WTC11 (cell line): ENCODE measurements at regions not wholly inside any gene's neighbourhood (a gene's known extent, or its start where the extent isn't known, plus 50 kb on each side); places are given as distances from the start of the nearest gene placed in this dataset.

ENCODE experiments used
- ATAC-seq: fragments of 200-7000 bp; cut with Tn5 transposase; 2 replicates; pipeline ENCODE4 v1.10.0; 2021; ENCODE audit warnings: mild to moderate bottlenecking, moderate library complexity
- CTCF ChIA-PET: fragments of 300-600 bp; sonication (Branson Sonifier 250); formaldehyde crosslinking; loops from one replicate; lab custom pipeline; 2021; ENCODE audit warnings: antibody characterized with exemption; lab: Charles Lee
- POLR2A ChIA-PET: fragments of 350-600 bp; sonication (Branson Sonifier 250); formaldehyde crosslinking; loops from one replicate; lab custom pipeline; 2021; ENCODE audit warnings: antibody characterized with exemption; lab: Charles Lee
- DNase-seq: peaks from one replicate; pipeline ENCODE4 v3.0.0; 2021; ENCODE audit warnings: low spot score
- H3K27ac Mint-ChIP-seq: 2 replicates; pipeline ENCODE4 v1.8.0; 2021; ENCODE audit warnings: mixed read lengths
- H3K27me3 Mint-ChIP-seq: 2 replicates; pipeline ENCODE4 v1.8.0; 2021; ENCODE audit warnings: low read depth, mild to moderate bottlenecking, moderate library complexity, mixed read lengths
- H3K36me3 Mint-ChIP-seq: 2 replicates; pipeline ENCODE4 v1.8.0; 2021; ENCODE audit warnings: mixed read lengths
- H3K4me1 Mint-ChIP-seq: 2 replicates; pipeline ENCODE4 v1.8.0; 2022; ENCODE audit warnings: mixed read lengths
- H3K4me3 Mint-ChIP-seq: 2 replicates; pipeline ENCODE4 v1.8.0; 2021; ENCODE audit warnings: mild to moderate bottlenecking, moderate library complexity, mixed read lengths
- H3K9me3 Mint-ChIP-seq: 2 replicates; pipeline ENCODE4 v1.8.0; 2021; ENCODE audit warnings: mixed read lengths
- ATF1 ChIP-seq: sonication (generic); formaldehyde crosslinking; IDR thresholded peaks from 2 replicates; pipeline ENCODE4 v1.8.1; 2023; ENCODE audit warnings: mild to moderate bottlenecking, moderate library complexity, missing genetic modification reagents
- CTCF ChIP-seq: fragments of 200-600 bp; IDR thresholded peaks from 2 replicates; pipeline ENCODE4 v1.8.0; 2022; ENCODE audit warnings: antibody characterized with exemption
- GABPB1 ChIP-seq: sonication (generic); formaldehyde crosslinking; IDR thresholded peaks from 2 replicates; pipeline ENCODE4 v1.8.1; 2023; ENCODE audit warnings: mild to moderate bottlenecking, missing genetic modification reagents
- IRF2 ChIP-seq: sonication (generic); formaldehyde crosslinking; IDR thresholded peaks from 2 replicates; pipeline ENCODE4 v1.8.0; 2022; ENCODE audit warnings: low read depth, missing genetic modification reagents, borderline replicate concordance
- JUN ChIP-seq: sonication (generic); formaldehyde crosslinking; IDR thresholded peaks from 2 replicates; pipeline ENCODE4 v1.8.0; 2023; ENCODE audit warnings: mild to moderate bottlenecking, missing genetic modification reagents
- NR2C2 ChIP-seq: sonication (generic); formaldehyde crosslinking; IDR thresholded peaks from 2 replicates; pipeline ENCODE4 v1.8.0; 2022; ENCODE audit warnings: mild to moderate bottlenecking, missing genetic modification reagents
- STAT6 ChIP-seq: sonication (generic); formaldehyde crosslinking; conservative IDR thresholded peaks from 2 replicates; pipeline ENCODE4 v1.8.1; 2023; ENCODE audit warnings: mild to moderate bottlenecking, low read depth, missing genetic modification reagents, moderate library complexity
- TCF7 ChIP-seq: sonication (generic); formaldehyde crosslinking; IDR thresholded peaks from 2 replicates; pipeline ENCODE4 v1.8.0; 2022; ENCODE audit warnings: mild to moderate bottlenecking, low read depth, missing genetic modification reagents, moderate library complexity
- TEAD1 ChIP-seq: sonication (generic); formaldehyde crosslinking; IDR thresholded peaks from 2 replicates; pipeline ENCODE4 v1.8.0; 2022; ENCODE audit warnings: mild to moderate bottlenecking, missing genetic modification reagents
- ZBTB21 ChIP-seq: sonication (generic); formaldehyde crosslinking; IDR thresholded peaks from 2 replicates; pipeline ENCODE4 v1.8.1; 2023; ENCODE audit warnings: mild to moderate bottlenecking, missing genetic modification reagents, borderline replicate concordance
- ZNF425 ChIP-seq: fragments of 250-450 bp; sonication (Bioruptor Pico); conservative IDR thresholded peaks from 2 replicates; pipeline ENCODE4 v1.9.0; 2021; ENCODE audit warnings: mild to moderate bottlenecking
- TF ChIP-seq, protein P1 (sequence below): sonication (generic); formaldehyde crosslinking; IDR thresholded peaks from 2 replicates; pipeline ENCODE4 v1.8.0; 2023; ENCODE audit warnings: missing genetic modification reagents, mild to moderate bottlenecking, borderline replicate concordance
- TF ChIP-seq, protein P2 (sequence below): sonication (generic); formaldehyde crosslinking; IDR thresholded peaks from 2 replicates; pipeline ENCODE4 v1.8.0; 2022; ENCODE audit warnings: mild to moderate bottlenecking, missing genetic modification reagents
- TF ChIP-seq, protein P3 (sequence below): sonication (generic); formaldehyde crosslinking; conservative IDR thresholded peaks from 2 replicates; pipeline ENCODE4 v1.8.1; 2022; ENCODE audit warnings: mild to moderate bottlenecking, missing genetic modification reagents
- TF ChIP-seq, protein P4 (sequence below): sonication (generic); formaldehyde crosslinking; IDR thresholded peaks from 2 replicates; pipeline ENCODE4 v1.8.0; 2023; ENCODE audit warnings: missing genetic modification reagents
- TF ChIP-seq, protein P5 (sequence below): sonication (generic); formaldehyde crosslinking; IDR thresholded peaks from 2 replicates; pipeline ENCODE4 v1.8.1; 2023; ENCODE audit warnings: mild to moderate bottlenecking, missing genetic modification reagents, borderline replicate concordance

GRCh38 chr2:167833294-167833693 lies 414.1 kb downstream of the STK39 start (continued):
- TF ChIP-seq, protein P1, sequence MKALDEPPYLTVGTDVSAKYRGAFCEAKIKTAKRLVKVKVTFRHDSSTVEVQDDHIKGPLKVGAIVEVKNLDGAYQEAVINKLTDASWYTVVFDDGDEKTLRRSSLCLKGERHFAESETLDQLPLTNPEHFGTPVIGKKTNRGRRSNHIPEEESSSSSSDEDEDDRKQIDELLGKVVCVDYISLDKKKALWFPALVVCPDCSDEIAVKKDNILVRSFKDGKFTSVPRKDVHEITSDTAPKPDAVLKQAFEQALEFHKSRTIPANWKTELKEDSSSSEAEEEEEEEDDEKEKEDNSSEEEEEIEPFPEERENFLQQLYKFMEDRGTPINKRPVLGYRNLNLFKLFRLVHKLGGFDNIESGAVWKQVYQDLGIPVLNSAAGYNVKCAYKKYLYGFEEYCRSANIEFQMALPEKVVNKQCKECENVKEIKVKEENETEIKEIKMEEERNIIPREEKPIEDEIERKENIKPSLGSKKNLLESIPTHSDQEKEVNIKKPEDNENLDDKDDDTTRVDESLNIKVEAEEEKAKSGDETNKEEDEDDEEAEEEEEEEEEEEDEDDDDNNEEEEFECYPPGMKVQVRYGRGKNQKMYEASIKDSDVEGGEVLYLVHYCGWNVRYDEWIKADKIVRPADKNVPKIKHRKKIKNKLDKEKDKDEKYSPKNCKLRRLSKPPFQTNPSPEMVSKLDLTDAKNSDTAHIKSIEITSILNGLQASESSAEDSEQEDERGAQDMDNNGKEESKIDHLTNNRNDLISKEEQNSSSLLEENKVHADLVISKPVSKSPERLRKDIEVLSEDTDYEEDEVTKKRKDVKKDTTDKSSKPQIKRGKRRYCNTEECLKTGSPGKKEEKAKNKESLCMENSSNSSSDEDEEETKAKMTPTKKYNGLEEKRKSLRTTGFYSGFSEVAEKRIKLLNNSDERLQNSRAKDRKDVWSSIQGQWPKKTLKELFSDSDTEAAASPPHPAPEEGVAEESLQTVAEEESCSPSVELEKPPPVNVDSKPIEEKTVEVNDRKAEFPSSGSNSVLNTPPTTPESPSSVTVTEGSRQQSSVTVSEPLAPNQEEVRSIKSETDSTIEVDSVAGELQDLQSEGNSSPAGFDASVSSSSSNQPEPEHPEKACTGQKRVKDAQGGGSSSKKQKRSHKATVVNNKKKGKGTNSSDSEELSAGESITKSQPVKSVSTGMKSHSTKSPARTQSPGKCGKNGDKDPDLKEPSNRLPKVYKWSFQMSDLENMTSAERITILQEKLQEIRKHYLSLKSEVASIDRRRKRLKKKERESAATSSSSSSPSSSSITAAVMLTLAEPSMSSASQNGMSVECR (CRISPR knock-in tag): no peak
- TF ChIP-seq ZNF425 (CRISPR knock-in tag): no peak
- TF ChIP-seq, all 79 proteins: peak for 0

DNA sequence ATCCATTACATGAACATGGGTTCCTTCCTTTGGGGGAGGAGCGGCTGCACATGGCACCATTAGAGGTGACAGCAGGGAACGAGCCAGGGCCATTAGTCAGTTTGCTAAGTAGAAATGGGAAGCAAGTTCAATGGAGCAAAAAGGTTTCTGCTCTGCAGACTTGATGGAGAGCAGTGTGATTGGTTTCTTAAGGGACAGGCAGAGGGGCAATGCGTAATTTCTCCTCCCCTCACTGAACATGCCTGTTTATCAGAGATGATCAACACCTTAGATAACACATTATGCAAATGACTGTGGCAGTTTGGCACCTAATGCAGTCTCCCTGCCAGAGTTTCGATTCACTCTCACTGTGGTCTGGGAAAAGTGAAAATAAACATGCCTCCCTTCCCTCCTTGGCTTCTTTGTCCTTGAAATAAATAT lies 414.5 kb downstream of the STK39 start:
- H3K36me3 Mint-ChIP-seq: peaks cover 46% of the 10 kb centered on the region
- ChIA-PET CTCF (no interaction called here), POLR2A (no interaction called here)
- peaks cover 19% of the 10 kb centered on the region for H3K4me1 Mint-ChIP-seq
- peaks cover 4% of the 10 kb centered on the region for H3K27me3 Mint-ChIP-seq
- DNase-seq (no peak), ATAC-seq (peak; percentile 50; the same call in 1 of the 2 replicates)
- peaks cover 25% of the 10 kb centered on the region for H3K9me3 Mint-ChIP-seq
- H3K27ac Mint-ChIP-seq: no peak overlapping the region
- no peak overlapping the region for H3K4me3 Mint-ChIP-seq
- TF ChIP-seq, protein P2, sequence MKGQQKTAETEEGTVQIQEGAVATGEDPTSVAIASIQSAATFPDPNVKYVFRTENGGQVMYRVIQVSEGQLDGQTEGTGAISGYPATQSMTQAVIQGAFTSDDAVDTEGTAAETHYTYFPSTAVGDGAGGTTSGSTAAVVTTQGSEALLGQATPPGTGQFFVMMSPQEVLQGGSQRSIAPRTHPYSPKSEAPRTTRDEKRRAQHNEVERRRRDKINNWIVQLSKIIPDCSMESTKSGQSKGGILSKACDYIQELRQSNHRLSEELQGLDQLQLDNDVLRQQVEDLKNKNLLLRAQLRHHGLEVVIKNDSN (CRISPR knock-in tag): no peak
- TF ChIP-seq TCF7 (CRISPR knock-in tag): no peak
- no peak for TF ChIP-seq JUN
- TF ChIP-seq, protein P3, sequence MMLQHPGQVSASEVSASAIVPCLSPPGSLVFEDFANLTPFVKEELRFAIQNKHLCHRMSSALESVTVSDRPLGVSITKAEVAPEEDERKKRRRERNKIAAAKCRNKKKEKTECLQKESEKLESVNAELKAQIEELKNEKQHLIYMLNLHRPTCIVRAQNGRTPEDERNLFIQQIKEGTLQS (CRISPR knock-in tag): no peak
- TF ChIP-seq STAT6 (CRISPR knock-in tag): no peak
- TF ChIP-seq TEAD1 (CRISPR knock-in tag): no peak
- TF ChIP-seq, protein P4, sequence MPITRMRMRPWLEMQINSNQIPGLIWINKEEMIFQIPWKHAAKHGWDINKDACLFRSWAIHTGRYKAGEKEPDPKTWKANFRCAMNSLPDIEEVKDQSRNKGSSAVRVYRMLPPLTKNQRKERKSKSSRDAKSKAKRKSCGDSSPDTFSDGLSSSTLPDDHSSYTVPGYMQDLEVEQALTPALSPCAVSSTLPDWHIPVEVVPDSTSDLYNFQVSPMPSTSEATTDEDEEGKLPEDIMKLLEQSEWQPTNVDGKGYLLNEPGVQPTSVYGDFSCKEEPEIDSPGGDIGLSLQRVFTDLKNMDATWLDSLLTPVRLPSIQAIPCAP (CRISPR knock-in tag): no peak
- TF ChIP-seq NR2C2 (CRISPR knock-in tag): no peak
- no peak for TF ChIP-seq ZBTB21 (CRISPR knock-in tag)
- no peak for TF ChIP-seq ATF1 (CRISPR knock-in tag)
- TF ChIP-seq ZNF425 (CRISPR knock-in tag): no peak
- TF ChIP-seq, protein P5, sequence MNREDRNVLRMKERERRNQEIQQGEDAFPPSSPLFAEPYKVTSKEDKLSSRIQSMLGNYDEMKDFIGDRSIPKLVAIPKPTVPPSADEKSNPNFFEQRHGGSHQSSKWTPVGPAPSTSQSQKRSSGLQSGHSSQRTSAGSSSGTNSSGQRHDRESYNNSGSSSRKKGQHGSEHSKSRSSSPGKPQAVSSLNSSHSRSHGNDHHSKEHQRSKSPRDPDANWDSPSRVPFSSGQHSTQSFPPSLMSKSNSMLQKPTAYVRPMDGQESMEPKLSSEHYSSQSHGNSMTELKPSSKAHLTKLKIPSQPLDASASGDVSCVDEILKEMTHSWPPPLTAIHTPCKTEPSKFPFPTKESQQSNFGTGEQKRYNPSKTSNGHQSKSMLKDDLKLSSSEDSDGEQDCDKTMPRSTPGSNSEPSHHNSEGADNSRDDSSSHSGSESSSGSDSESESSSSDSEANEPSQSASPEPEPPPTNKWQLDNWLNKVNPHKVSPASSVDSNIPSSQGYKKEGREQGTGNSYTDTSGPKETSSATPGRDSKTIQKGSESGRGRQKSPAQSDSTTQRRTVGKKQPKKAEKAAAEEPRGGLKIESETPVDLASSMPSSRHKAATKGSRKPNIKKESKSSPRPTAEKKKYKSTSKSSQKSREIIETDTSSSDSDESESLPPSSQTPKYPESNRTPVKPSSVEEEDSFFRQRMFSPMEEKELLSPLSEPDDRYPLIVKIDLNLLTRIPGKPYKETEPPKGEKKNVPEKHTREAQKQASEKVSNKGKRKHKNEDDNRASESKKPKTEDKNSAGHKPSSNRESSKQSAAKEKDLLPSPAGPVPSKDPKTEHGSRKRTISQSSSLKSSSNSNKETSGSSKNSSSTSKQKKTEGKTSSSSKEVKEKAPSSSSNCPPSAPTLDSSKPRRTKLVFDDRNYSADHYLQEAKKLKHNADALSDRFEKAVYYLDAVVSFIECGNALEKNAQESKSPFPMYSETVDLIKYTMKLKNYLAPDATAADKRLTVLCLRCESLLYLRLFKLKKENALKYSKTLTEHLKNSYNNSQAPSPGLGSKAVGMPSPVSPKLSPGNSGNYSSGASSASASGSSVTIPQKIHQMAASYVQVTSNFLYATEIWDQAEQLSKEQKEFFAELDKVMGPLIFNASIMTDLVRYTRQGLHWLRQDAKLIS (CRISPR knock-in tag): no peak
- TF ChIP-seq GABPB1 (CRISPR knock-in tag): no peak
- TF ChIP-seq CTCF: no peak
- no peak for TF ChIP-seq IRF2 (CRISPR knock-in tag)
